Mesothelial cell of epicardium (in vitro differentiated cells): ENCODE measurements at regions not wholly inside any gene's neighbourhood (a gene's known extent, or its start where the extent isn't known, plus 50 kb on each side); places are given as distances from the start of the nearest gene placed in this dataset.

ENCODE experiments used
- DNase-seq, 2 experiments: peaks; one replicate each; pipeline ENCODE4 v3.0.0; 2021; ENCODE audit warnings: low spot score in 2 of 2; ENCODE audit not compliant: unreplicated experiment in 2 of 2
- H3K27ac Mint-ChIP-seq: 2 replicates; pipeline ENCODE4 v1.8.0; 2021; ENCODE audit warnings: mixed read lengths
- H3K27me3 Mint-ChIP-seq: 2 replicates; pipeline ENCODE4 v1.8.0; 2021; ENCODE audit warnings: low read depth, mixed read lengths
- H3K36me3 Mint-ChIP-seq: 2 replicates; pipeline ENCODE4 v1.8.0; 2021; ENCODE audit warnings: mixed read lengths
- H3K4me1 Mint-ChIP-seq: 2 replicates; pipeline ENCODE4 v1.8.0; 2021; ENCODE audit warnings: mixed read lengths
- H3K4me3 Mint-ChIP-seq: 2 replicates; pipeline ENCODE4 v1.8.0; 2021; ENCODE audit warnings: mild to moderate bottlenecking, moderate library complexity, mixed read lengths
- H3K9me3 Mint-ChIP-seq: 2 replicates; pipeline ENCODE4 v1.8.0; 2021; ENCODE audit warnings: mixed read lengths
- TF ChIP-seq, protein P1 (sequence below): fragments of 200-600 bp; sonication (generic); IDR thresholded peaks from one replicate; pipeline ENCODE4 v1.5.0; 2021; ENCODE audit warnings: antibody characterized with exemption; ENCODE audit not compliant: unreplicated experiment

DNA sequence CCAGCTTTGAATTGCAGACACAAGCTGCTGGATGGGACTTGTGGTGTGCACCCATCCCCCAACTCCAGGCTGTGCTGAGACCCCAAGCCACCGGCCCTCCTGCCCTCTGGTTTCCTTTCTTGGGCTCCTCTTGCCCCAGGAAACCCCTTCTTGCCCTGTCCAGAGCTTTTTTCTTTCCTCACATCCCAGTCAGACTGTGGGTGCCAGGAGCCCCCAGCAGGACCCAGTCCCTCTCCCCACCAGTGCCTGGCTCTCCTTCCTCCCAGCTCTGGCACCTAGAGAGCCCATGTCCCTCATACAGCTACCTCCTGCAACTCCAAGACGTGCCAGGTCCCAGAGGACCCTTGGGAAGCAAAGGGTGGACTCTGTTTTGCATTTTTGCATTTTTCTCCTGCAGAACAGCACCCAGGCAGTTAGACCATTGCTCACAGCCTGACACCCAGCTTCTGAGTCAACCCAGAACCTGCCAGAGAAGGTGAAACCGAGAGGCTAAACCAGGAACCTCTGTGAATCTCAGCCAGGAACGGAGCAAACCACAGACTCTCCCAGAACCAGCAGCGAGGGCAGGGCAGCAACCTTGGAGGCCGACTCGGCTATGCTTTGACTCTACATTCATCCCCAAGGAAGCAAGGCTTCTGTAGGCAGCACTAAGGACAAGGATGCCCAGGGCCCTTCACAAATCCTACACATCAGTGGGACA, 221.1 kb downstream of the ANAPC1 start:
- no peak for DNase-seq
- Mint-ChIP-seq H3K9me3 (no peaks in the 10 kb centered on the region), H3K27ac (no peak overlapping the region), H3K4me1 (peaks cover 24% of the 10 kb centered on the region), H3K4me3 (no peak overlapping the region), H3K36me3 (no peaks in the 10 kb centered on the region), H3K27me3 (no peaks in the 10 kb centered on the region)
- TF ChIP-seq, protein P1, sequence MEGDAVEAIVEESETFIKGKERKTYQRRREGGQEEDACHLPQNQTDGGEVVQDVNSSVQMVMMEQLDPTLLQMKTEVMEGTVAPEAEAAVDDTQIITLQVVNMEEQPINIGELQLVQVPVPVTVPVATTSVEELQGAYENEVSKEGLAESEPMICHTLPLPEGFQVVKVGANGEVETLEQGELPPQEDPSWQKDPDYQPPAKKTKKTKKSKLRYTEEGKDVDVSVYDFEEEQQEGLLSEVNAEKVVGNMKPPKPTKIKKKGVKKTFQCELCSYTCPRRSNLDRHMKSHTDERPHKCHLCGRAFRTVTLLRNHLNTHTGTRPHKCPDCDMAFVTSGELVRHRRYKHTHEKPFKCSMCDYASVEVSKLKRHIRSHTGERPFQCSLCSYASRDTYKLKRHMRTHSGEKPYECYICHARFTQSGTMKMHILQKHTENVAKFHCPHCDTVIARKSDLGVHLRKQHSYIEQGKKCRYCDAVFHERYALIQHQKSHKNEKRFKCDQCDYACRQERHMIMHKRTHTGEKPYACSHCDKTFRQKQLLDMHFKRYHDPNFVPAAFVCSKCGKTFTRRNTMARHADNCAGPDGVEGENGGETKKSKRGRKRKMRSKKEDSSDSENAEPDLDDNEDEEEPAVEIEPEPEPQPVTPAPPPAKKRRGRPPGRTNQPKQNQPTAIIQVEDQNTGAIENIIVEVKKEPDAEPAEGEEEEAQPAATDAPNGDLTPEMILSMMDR: no peak

DNA sequence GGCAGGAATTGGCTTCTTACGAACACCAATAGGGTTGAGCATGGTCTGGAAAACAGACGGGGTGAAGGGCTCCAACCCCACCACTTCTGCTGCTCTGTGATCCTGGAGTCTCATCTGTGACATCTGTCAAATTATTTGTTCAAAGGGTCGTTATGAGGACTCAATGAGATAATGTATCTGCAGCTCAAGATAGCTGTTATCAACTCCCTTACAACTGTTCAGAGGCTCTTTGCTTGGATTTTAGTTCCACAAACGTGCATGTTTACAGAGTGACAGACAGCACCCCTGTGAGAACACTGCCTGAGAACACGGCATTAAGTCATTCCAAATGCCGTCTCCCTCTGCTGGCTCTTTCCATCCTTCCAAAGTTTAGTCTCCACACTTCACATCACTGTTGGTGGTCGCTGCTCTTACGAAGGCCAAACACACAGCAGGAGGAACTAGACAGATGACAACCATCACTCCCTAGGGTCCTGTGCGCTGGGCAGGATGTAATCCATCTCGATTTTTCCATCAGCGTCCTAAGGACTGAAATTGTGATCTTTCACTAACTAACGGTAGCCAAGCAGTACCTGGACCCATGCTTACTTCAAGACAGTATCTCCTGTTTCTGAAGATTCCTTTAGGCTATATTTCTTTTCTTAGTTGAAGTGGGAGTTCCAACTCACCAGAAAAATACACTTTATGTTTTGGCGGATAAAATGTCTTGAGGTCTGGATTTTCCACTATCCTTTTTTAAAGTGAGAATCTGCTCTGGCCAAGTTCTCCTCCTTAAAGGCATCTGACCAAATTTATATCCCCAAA, 220.3 kb downstream of the ANAPC1 start:
- H3K27ac Mint-ChIP-seq: no peak overlapping the region
- H3K4me1 Mint-ChIP-seq: peaks cover 24% of the 10 kb centered on the region
- no peaks in the 10 kb centered on the region for H3K36me3 Mint-ChIP-seq
- no peaks in the 10 kb centered on the region for H3K27me3 Mint-ChIP-seq
- peaks cover 4% of the 10 kb centered on the region for H3K9me3 Mint-ChIP-seq
- DNase-seq: no peak
- TF ChIP-seq, protein P1: no peak
- no peak overlapping the region for H3K4me3 Mint-ChIP-seq

DNA sequence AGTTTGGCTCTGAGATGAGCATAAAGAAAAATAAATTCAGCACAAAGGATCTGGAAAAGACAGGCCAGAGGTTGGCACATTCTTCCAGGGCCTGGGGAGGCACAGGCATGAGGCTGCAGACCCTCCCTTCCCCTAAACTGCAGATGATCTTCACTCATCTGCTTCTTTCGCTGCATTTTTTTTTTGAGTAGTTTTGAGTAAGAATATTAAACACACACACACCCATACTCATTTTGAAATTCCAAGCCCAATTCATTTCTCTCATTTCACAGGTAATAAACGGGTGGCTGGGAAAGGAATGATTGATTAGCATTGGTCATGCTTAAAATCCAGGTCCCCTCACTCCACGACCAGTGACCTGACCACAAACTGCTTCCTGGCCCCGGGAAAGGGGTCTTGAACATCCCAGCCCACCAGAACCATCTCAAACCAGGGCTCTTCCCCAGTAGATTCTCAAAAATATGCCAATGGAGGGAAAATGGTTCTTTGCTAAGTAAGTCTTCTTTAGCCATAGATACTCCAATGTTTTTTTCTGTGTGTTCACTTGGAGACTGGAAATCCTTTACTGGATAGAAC, 219.6 kb downstream of the ANAPC1 start:
- Mint-ChIP-seq H3K9me3 (peaks cover 8% of the 10 kb centered on the region), H3K27me3 (no peaks in the 10 kb centered on the region), H3K27ac (no peak overlapping the region), H3K36me3 (no peaks in the 10 kb centered on the region), H3K4me1 (peaks cover 22% of the 10 kb centered on the region), H3K4me3 (no peak overlapping the region)
- no peak for DNase-seq
- TF ChIP-seq, protein P1: no peak

DNA sequence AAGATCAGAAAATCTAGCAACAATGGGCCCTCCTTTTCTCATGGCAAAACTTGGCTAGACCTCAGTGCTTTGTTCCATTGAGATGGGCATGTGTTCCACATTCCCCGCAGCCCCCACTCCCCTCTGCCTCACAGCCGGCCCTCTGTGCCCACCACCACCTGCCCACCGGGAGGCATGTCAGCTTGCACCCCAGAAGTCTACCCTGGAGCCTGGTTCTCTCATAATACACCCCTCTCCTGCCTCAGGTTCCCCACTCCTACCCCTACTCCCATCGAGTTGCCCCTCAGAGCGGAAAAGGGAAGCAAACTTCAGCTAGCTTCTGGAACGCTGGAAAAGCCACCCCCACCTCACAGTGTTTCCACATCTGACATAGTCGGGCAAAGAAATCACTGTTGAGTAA, 219.0 kb downstream of the ANAPC1 start:
- TF ChIP-seq, protein P1: no peak
- H3K9me3 Mint-ChIP-seq: peaks cover 8% of the 10 kb centered on the region
- no peak overlapping the region for H3K4me3 Mint-ChIP-seq
- H3K4me1 Mint-ChIP-seq: peaks cover 18% of the 10 kb centered on the region
- no peaks in the 10 kb centered on the region for H3K27me3 Mint-ChIP-seq
- DNase-seq: no peak
- no peaks in the 10 kb centered on the region for H3K36me3 Mint-ChIP-seq
- H3K27ac Mint-ChIP-seq: no peak overlapping the region

DNA sequence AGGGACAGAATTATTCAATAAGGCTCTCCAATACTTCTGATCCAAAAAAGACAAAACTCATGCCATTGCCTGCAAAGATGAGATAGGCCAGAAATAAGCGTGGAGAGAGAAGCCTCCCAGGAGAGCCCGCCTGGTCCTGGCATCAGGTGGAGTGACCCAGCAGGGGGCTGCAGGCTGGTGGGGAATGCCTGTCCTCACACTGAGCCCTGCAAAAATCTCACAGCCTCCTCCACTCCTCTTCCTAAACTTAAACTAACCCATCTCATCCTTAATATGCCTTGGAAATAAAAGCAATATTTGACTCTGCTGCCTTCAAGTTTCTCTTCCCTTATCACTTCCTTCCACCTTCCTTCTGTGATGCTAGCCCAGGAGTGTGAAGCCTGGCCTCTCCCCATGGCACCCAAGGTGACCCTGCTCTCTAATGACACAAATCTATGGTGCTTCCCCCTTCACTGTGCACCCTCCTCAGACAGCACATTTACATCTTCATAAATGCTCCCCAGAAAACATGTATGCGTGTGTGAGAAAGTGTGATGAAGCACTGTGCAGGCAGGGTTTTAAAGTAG, 218.4 kb downstream of the ANAPC1 start:
- Mint-ChIP-seq H3K36me3 (no peaks in the 10 kb centered on the region), H3K9me3 (peaks cover 8% of the 10 kb centered on the region), H3K4me1 (peaks cover 16% of the 10 kb centered on the region), H3K27me3 (no peaks in the 10 kb centered on the region), H3K4me3 (no peak overlapping the region), H3K27ac (no peak overlapping the region)
- TF ChIP-seq, protein P1: no peak
- no peak for DNase-seq
